Osteoblast (primary cell): ENCODE measurements at regions not wholly inside any gene's neighbourhood (a gene's known extent, or its start where the extent isn't known, plus 50 kb on each side); places are given as distances from the start of the nearest gene placed in this dataset.

Experiments
- DNase-seq: peaks from one replicate; pipeline ENCODE4 v3.0.0; 2011; ENCODE audit warnings: low spot score, mixed read lengths; ENCODE audit not compliant: insufficient read length; ENCODE audit errors: missing footprints
- H2AFZ ChIP-seq: 2 replicates; pipeline ENCODE4 v1.6.0; 2011; ENCODE audit warnings: mild to moderate bottlenecking, low read length
- H3K27ac ChIP-seq: 2 replicates; pipeline ENCODE4 v1.5.1; 2011; ENCODE audit warnings: mild to moderate bottlenecking, low read depth, low read length, moderate library complexity
- H3K27me3 ChIP-seq: 2 replicates; pipeline ENCODE4 v1.6.0; 2012; ENCODE audit warnings: mild to moderate bottlenecking, control low read depth, inconsistent platforms, low read length, moderate library complexity; ENCODE audit not compliant: insufficient read depth
- H3K36me3 ChIP-seq: 2 replicates; pipeline ENCODE4 v1.5.1; 2011; ENCODE audit warnings: mild to moderate bottlenecking, low read length, control low read depth, moderate library complexity; ENCODE audit not compliant: insufficient read depth
- H3K4me1 ChIP-seq: 2 replicates; pipeline ENCODE4 v1.5.1; 2011; ENCODE audit warnings: mild to moderate bottlenecking, low read length, control low read depth, moderate library complexity; ENCODE audit not compliant: insufficient read depth
- H3K4me2 ChIP-seq: 2 replicates; pipeline ENCODE4 v1.6.0; 2011; ENCODE audit warnings: mild to moderate bottlenecking, low read length; ENCODE audit not compliant: insufficient read depth
- H3K4me3 ChIP-seq: fragments of 200-600 bp; sonication (generic); 3 replicates; pipeline ENCODE4 v1.5.1; 2012; ENCODE audit warnings: mild to moderate bottlenecking, low read length, inconsistent platforms; ENCODE audit not compliant: insufficient read depth
- H3K79me2 ChIP-seq: 2 replicates; pipeline ENCODE4 v1.6.0; 2012; ENCODE audit warnings: mild to moderate bottlenecking, low read length, control low read depth, inconsistent platforms; ENCODE audit not compliant: insufficient read depth
- H3K9me3 ChIP-seq: 2 replicates; pipeline ENCODE4 v1.5.1; 2011; ENCODE audit warnings: low read depth, low read length, control low read depth
- H4K20me1 ChIP-seq: 2 replicates; pipeline ENCODE4 v1.6.0; 2012; ENCODE audit warnings: mild to moderate bottlenecking, low read length, control low read depth; ENCODE audit not compliant: insufficient read depth
- TF ChIP-seq, protein P1 (sequence below): IDR thresholded peaks from 2 replicates; pipeline ENCODE4 v1.5.1; 2011; ENCODE audit warnings: mild to moderate bottlenecking, low read depth, low read length, moderate library complexity; ENCODE audit errors: extremely low read depth

DNA sequence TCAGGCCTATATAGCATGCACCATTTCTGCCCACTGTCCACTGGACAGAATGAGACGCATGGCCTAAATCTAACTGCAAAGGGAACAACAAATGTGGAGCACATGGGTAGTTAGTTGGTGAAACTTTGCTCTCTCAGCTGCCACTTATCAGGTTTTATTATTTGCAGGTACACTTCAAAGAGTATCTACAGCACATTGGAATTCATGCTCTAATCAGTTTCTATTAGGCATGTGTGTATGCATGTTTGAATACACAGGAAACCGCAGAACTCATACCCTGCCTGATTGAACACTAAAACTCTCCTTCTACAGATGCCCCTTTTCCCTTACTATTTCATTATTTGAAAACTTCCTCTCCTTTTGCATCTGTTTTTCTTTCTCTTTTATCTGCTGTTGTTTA is 97.4 kb upstream of the HSF2 start:
- Histone ChIP-seq H3K4me3 (no peak overlapping the region), H3K79me2 (no peaks in the 10 kb centered on the region), H3K4me2 (no peak overlapping the region), H4K20me1 (no peaks in the 10 kb centered on the region), H3K4me1 (no peaks in the 10 kb centered on the region), H2AFZ (no peak overlapping the region), H3K36me3 (no peaks in the 10 kb centered on the region), H3K9me3 (no peaks in the 10 kb centered on the region), H3K27ac (no peak overlapping the region), H3K27me3 (no peaks in the 10 kb centered on the region)
- TF ChIP-seq, protein P1, sequence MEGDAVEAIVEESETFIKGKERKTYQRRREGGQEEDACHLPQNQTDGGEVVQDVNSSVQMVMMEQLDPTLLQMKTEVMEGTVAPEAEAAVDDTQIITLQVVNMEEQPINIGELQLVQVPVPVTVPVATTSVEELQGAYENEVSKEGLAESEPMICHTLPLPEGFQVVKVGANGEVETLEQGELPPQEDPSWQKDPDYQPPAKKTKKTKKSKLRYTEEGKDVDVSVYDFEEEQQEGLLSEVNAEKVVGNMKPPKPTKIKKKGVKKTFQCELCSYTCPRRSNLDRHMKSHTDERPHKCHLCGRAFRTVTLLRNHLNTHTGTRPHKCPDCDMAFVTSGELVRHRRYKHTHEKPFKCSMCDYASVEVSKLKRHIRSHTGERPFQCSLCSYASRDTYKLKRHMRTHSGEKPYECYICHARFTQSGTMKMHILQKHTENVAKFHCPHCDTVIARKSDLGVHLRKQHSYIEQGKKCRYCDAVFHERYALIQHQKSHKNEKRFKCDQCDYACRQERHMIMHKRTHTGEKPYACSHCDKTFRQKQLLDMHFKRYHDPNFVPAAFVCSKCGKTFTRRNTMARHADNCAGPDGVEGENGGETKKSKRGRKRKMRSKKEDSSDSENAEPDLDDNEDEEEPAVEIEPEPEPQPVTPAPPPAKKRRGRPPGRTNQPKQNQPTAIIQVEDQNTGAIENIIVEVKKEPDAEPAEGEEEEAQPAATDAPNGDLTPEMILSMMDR, result no peak
- DNase-seq, result no peak

DNA sequence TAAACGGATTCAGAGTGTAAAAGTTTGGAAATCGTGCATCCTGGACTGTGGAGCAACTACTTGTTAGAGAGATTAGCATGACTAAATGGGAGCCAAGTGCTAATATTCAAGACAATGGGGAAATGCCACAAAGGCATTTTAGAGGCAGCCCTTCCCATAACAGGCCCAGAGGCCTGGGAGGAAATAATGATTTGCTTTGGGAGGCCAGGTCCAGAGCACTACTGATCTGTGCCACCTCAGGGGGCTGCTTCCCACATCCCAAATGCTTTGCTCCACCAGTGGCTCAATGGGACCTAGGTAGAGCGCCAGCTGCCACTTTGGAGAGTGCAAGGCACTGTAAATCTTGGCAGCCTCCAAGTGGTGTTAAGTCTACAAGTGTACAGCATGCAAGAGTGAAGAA is 91.9 kb upstream of the HSF2 start:
- no peaks in the 10 kb centered on the region for H3K27me3 ChIP-seq
- H4K20me1 ChIP-seq, result no peaks in the 10 kb centered on the region
- TF ChIP-seq, protein P1, result no peak
- H3K36me3 ChIP-seq, result no peaks in the 10 kb centered on the region
- no peaks in the 10 kb centered on the region for H3K4me1 ChIP-seq
- no peak overlapping the region for H3K4me3 ChIP-seq
- H3K4me2 ChIP-seq, result no peak overlapping the region
- no peaks in the 10 kb centered on the region for H3K9me3 ChIP-seq
- no peak overlapping the region for H3K27ac ChIP-seq
- H3K79me2 ChIP-seq, result no peaks in the 10 kb centered on the region
- no peak overlapping the region for H2AFZ ChIP-seq
- no peak for DNase-seq

DNA sequence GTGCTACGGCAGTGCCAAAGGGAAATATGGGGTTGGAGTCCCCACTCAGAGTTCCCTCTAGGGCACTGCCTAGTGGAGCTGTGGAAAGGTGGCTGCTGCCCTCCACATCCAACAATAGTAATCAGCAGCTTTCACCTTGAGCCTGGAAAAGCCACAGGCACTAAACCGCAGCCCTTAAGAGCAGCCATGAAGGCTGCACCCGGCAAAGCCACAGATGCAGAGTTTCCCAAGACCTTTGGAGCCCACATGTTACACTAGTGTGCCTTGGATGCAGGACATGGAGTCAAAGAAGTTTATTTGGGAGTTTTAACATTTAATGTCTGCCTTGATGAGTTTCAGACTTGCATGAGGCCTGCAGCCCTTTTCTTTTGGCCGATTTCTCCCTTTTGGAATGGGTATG is 91.4 kb upstream of the HSF2 start:
- Histone ChIP-seq H3K36me3 (no peaks in the 10 kb centered on the region), H3K27ac (no peak overlapping the region), H3K4me1 (no peaks in the 10 kb centered on the region), H3K9me3 (no peaks in the 10 kb centered on the region), H2AFZ (no peak overlapping the region), H3K4me2 (no peak overlapping the region), H4K20me1 (no peaks in the 10 kb centered on the region), H3K79me2 (no peaks in the 10 kb centered on the region), H3K4me3 (no peak overlapping the region), H3K27me3 (no peaks in the 10 kb centered on the region)
- no peak for DNase-seq
- TF ChIP-seq, protein P1, result no peak

DNA sequence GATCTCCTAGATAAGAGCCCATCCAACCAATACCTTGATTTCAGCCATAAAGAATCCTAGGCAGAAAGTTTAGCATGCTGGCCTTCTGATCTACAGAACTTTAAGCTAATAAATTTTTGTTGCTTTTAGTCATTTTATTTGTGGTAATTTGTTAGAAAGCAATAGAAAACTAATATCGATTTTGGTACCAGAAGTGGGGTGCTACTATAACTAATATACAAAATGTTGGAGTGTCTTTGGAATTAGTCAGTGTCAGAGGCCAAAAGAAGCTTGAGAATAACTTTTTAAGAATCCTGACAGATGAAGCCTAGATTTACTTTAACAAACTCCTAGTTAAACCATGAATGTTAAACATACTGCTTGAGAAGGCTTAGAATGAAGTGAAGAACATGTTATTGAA is 83.6 kb upstream of the HSF2 start:
- Histone ChIP-seq H3K27me3 (no peaks in the 10 kb centered on the region), H3K79me2 (no peaks in the 10 kb centered on the region), H3K4me1 (no peaks in the 10 kb centered on the region), H3K4me2 (no peak overlapping the region), H3K27ac (no peak overlapping the region), H3K4me3 (no peak overlapping the region), H2AFZ (no peak overlapping the region), H3K36me3 (no peaks in the 10 kb centered on the region), H3K9me3 (no peaks in the 10 kb centered on the region), H4K20me1 (no peaks in the 10 kb centered on the region)
- TF ChIP-seq, protein P1, result no peak
- DNase-seq, result no peak
